NT2/D1 (cell line): ENCODE measurements at regions not wholly inside any gene's neighbourhood (a gene's known extent, or its start where the extent isn't known, plus 50 kb on each side); places are given as distances from the start of the nearest gene placed in this dataset.

Experiments used
- DNase-seq: peaks from one replicate; pipeline ENCODE4 v3.0.0-alpha.2; 2011; ENCODE audit warnings: low read depth, low spot score
- H3K27me3 ChIP-seq: 2 replicates; pipeline ENCODE4 v1.6.0; 2011; ENCODE audit warnings: mild to moderate bottlenecking; ENCODE audit not compliant: insufficient read length, insufficient read depth
- H3K36me3 ChIP-seq: 2 replicates; pipeline ENCODE4 v1.6.1; 2011; ENCODE audit warnings: mild to moderate bottlenecking, low read length, mixed read lengths; ENCODE audit not compliant: insufficient read depth, insufficient read length
- H3K4me1 ChIP-seq: 2 replicates; pipeline ENCODE4 v1.5.1; 2011; ENCODE audit not compliant: insufficient read depth, insufficient read length
- H3K4me3 ChIP-seq: 2 replicates; pipeline ENCODE4 v1.5.1; 2011; ENCODE audit warnings: low read depth; ENCODE audit not compliant: insufficient read length
- H3K9ac ChIP-seq: 2 replicates; pipeline ENCODE4 v1.6.0; 2011; ENCODE audit warnings: low read depth; ENCODE audit not compliant: insufficient read length
- H3K9me3 ChIP-seq: 2 replicates; pipeline ENCODE4 v1.5.1; 2011; ENCODE audit warnings: mild to moderate bottlenecking, low read length; ENCODE audit not compliant: insufficient read depth
- SUZ12 ChIP-seq: IDR thresholded peaks from 2 replicates; pipeline ENCODE4 v1.6.1; 2011; ENCODE audit not compliant: insufficient read length, insufficient read depth; ENCODE audit errors: extremely low read depth
- YY1 ChIP-seq: IDR thresholded peaks from 2 replicates; pipeline ENCODE4 v1.6.1; 2011; ENCODE audit not compliant: insufficient read length, insufficient read depth
- ZNF274 ChIP-seq: IDR thresholded peaks from 2 replicates; pipeline ENCODE4 v1.6.1; 2011; ENCODE audit warnings: mild to moderate bottlenecking, low read depth, low read length

DNA sequence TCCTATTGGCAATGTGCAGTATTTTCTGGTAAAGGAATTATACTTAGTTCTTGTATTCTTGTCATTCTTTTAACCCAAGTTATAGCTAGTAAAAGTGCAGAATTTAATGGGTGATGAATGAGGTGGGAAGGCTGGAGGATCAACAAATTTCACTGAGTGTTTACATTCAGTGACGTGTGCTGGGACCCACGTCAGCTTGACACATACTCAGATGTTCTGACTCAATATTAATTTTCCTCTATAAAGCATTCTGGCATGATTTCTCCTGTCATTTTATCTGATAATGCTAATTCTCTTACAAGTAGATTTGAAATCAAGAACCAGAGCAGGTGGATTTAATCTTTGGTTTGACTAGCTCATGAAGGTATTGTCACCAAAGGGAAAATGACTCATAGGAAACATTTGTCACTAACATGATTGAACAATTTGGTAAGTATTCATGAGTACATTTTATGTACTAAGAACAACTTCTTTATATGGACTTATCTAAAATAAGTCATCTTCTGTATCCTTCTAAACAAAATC, 71.0 kb upstream of the SYNPR start:
- TF ChIP-seq ZNF274, result no peak
- no peak for TF ChIP-seq YY1
- no peak for TF ChIP-seq SUZ12
- Histone ChIP-seq H3K9ac (no peak overlapping the region), H3K36me3 (no peaks in the 10 kb centered on the region), H3K27me3 (no peaks in the 10 kb centered on the region), H3K4me3 (no peak overlapping the region), H3K9me3 (no peaks in the 10 kb centered on the region), H3K4me1 (no peaks in the 10 kb centered on the region)
- no peak for DNase-seq

DNA sequence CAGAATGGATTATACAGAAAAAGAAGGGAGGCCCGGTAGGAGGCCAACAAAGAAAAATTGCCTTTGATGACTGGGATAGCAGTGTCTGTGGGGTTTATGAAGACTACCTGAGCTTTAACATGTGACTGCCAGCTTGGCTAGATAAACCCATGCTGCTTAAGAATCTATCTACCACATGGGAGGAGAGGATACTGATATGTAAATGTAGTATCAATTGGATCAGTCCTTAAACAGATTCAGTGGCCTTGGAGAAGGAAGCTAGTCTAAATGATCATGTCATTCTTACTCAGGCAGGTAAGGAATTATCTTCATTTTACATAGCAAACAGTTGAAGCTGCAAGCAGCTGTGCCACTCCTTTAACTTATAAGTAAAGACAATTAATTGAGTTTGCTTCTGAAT, 50.0 kb upstream of the SYNPR start:
- DNase-seq, result no peak
- no peak overlapping the region for H3K9ac ChIP-seq

More for the DNA sequence above, 50.0 kb upstream of the SYNPR start:
- Histone ChIP-seq H3K9me3 (no peaks in the 10 kb centered on the region), H3K4me1 (no peaks in the 10 kb centered on the region), H3K4me3 (no peak overlapping the region), H3K27me3 (no peaks in the 10 kb centered on the region), H3K36me3 (no peaks in the 10 kb centered on the region)
- TF ChIP-seq SUZ12 (no peak), ZNF274 (no peak), YY1 (no peak)
